H1 (cell line): ENCODE measurements at regions not wholly inside any gene's neighbourhood (a gene's known extent, or its start where the extent isn't known, plus 50 kb on each side); places are given as distances from the start of the nearest gene placed in this dataset.

Source experiments
- CTCF ChIA-PET: fragments of 300-600 bp; sonication (Branson Sonifier 250); formaldehyde crosslinking; loops from one replicate; lab custom pipeline; 2021; ENCODE audit not compliant: partially characterized antibody; lab: Charles Lee
- POLR2A ChIA-PET: fragments of 300-600 bp; sonication (Branson Sonifier 250); formaldehyde crosslinking; loops from one replicate; lab custom pipeline; 2021; ENCODE audit warnings: inconsistent platforms; ENCODE audit not compliant: partially characterized antibody; lab: Charles Lee
- DNase-seq, 2 experiments: peaks; one replicate each; pipeline versions ENCODE4 v3.0.0 to v3.0.0-alpha.2; 2010 to 2022; ENCODE audit warnings: low spot score in 2 of 2, low read depth in 1 of 2, mixed read lengths in 1 of 2
- FAIRE-seq: peaks from 2 replicates; lab custom pipeline; 2011; peaks lifted over from hg19 to GRCh38; lab: Jason Lieb, UNC
- H2AFZ ChIP-seq: 2 replicates; pipeline ENCODE4 v1.8.1; 2012; ENCODE audit warnings: low read length, inconsistent platforms
- H2AK5ac ChIP-seq: 2 replicates; pipeline ENCODE4 v1.6.1; 2013; ENCODE audit warnings: low read depth, low read length
- H2BK120ac ChIP-seq: replicated peaks from 2 replicates; pipeline ENCODE3; 2013; ENCODE audit warnings: low read depth, low read length, inconsistent platforms
- H2BK12ac ChIP-seq: 2 replicates; pipeline ENCODE4 v1.6.1; 2013; ENCODE audit warnings: low read depth, low read length
- H2BK15ac ChIP-seq: 2 replicates; pipeline ENCODE4 v1.6.1; 2013; ENCODE audit warnings: low read length
- H2BK20ac ChIP-seq: 2 replicates; pipeline ENCODE4 v1.6.1; 2013; ENCODE audit warnings: low read length
- H2BK5ac ChIP-seq: 2 replicates; pipeline ENCODE4 v1.6.1; 2013; ENCODE audit warnings: low read depth, low read length
- H3K14ac ChIP-seq: 2 replicates; pipeline ENCODE4 v1.6.1; 2013; ENCODE audit warnings: inconsistent platforms; ENCODE audit not compliant: insufficient read length
- H3K18ac ChIP-seq: 2 replicates; pipeline ENCODE4 v1.6.1; 2013; ENCODE audit warnings: low read length; ENCODE audit errors: extremely low read depth
- H3K23ac ChIP-seq: 2 replicates; pipeline ENCODE4 v1.6.1; 2013; ENCODE audit warnings: inconsistent platforms; ENCODE audit not compliant: insufficient read length
- H3K23me2 ChIP-seq: 2 replicates; pipeline ENCODE4 v1.6.1; 2013; ENCODE audit warnings: low read depth, low read length
- H3K27ac ChIP-seq: 2 replicates; pipeline ENCODE4 v1.6.1; 2011; ENCODE audit warnings: low read depth, low read length, inconsistent platforms
- H3K27me3 ChIP-seq, 4 experiments: replicated peaks in 1 of 4; 1 replicate in 1 of 4; 2 replicates in 3 of 4; pipeline versions ENCODE4 v1.6.1 to v1.8.1; 2011 to 2013; ENCODE audit warnings: low read length in 3 of 4, mild to moderate bottlenecking in 3 of 4, inconsistent platforms in 2 of 4, mixed read lengths in 2 of 4, moderate library complexity in 1 of 4; ENCODE audit not compliant: control insufficient read depth in 3 of 4, insufficient read depth in 3 of 4; ENCODE audit errors: extremely low read depth in 1 of 4
- H3K36me3 ChIP-seq, 4 experiments: 2 replicates each; pipeline versions ENCODE4 v1.6.1 to v1.8.1; 2011 to 2013; ENCODE audit warnings: mild to moderate bottlenecking in 4 of 4, low read length in 3 of 4, moderate library complexity in 2 of 4, control low read depth in 1 of 4, inconsistent platforms in 1 of 4; ENCODE audit not compliant: insufficient read depth in 4 of 4, control insufficient read depth in 2 of 4
- H3K4ac ChIP-seq: replicated peaks from 2 replicates; pipeline ENCODE3; 2013; ENCODE audit warnings: low read length, low read depth, mixed read lengths, inconsistent platforms; ENCODE audit not compliant: insufficient read length
- H3K4me1 ChIP-seq, 4 experiments: replicated peaks in 1 of 4; 1 replicate in 1 of 4; 2 replicates in 3 of 4; pipeline versions ENCODE4 v1.6.1 to v1.8.1; 2011 to 2013; ENCODE audit warnings: low read length in 3 of 4, inconsistent platforms in 2 of 4, mixed read lengths in 1 of 4; ENCODE audit not compliant: insufficient read depth in 4 of 4, control insufficient read depth in 3 of 4
- H3K4me2 ChIP-seq, 2 experiments: 2 replicates each; pipeline versions ENCODE4 v1.6.1 to v1.8.1; 2011 to 2013; ENCODE audit warnings: low read depth in 2 of 2, low read length in 2 of 2, control low read depth in 1 of 2, inconsistent platforms in 1 of 2, mild to moderate bottlenecking in 1 of 2; ENCODE audit not compliant: insufficient read depth in 1 of 2
- H3K4me3 ChIP-seq, 4 experiments: fragments of 200-600, 300-600 bp in 1 of 4; sonication (generic), shearing (Covaris generic), sonication (Bioruptor Twin) in 1 of 4; 2 replicates each; pipeline versions ENCODE4 v1.5.1 to v1.8.1; 2011 to 2016; ENCODE audit warnings: low read length in 4 of 4, low read depth in 3 of 4, control low read depth in 2 of 4, inconsistent platforms in 2 of 4, mild to moderate bottlenecking in 2 of 4, mixed read lengths in 1 of 4, moderate library complexity in 1 of 4; ENCODE audit not compliant: insufficient read depth in 2 of 4; ENCODE audit errors: extremely low read depth in 1 of 4
- H3K56ac ChIP-seq: replicated peaks from 2 replicates; pipeline ENCODE3; 2013; ENCODE audit warnings: low read depth, mild to moderate bottlenecking, mixed read lengths, low read length, inconsistent platforms; ENCODE audit not compliant: insufficient read length
- H3K79me1 ChIP-seq: 2 replicates; pipeline ENCODE4 v1.6.1; 2013; ENCODE audit warnings: low read depth, low read length, control low read depth
- H3K79me2 ChIP-seq, 2 experiments: 2 replicates each; pipeline versions ENCODE4 v1.6.1 to v1.8.1; 2012 to 2013; ENCODE audit warnings: low read length in 2 of 2, mild to moderate bottlenecking in 2 of 2, inconsistent platforms in 1 of 2; ENCODE audit not compliant: insufficient read depth in 2 of 2, control insufficient read depth in 1 of 2
- H3K9ac ChIP-seq, 4 experiments: replicated peaks in 1 of 4; 1 replicate in 1 of 4; 2 replicates in 3 of 4; pipeline versions ENCODE4 v1.6.1 to v1.8.1; 2011 to 2013; ENCODE audit warnings: low read depth in 3 of 4, low read length in 3 of 4, control low read depth in 2 of 4, mild to moderate bottlenecking in 2 of 4, moderate library complexity in 2 of 4, inconsistent platforms in 1 of 4; ENCODE audit errors: extremely low read depth in 1 of 4
- H3K9me3 ChIP-seq, 2 experiments: 2 replicates each; pipeline versions ENCODE4 v1.6.1 to v1.8.1; 2012 to 2013; ENCODE audit warnings: mild to moderate bottlenecking in 2 of 2, moderate library complexity in 2 of 2, control low read depth in 1 of 2, inconsistent platforms in 1 of 2, low read depth in 1 of 2, low read length in 1 of 2, mixed read lengths in 1 of 2; ENCODE audit not compliant: insufficient read depth in 2 of 2
- H4K20me1 ChIP-seq, 2 experiments: replicated peaks in 1 of 2; 2 replicates each; pipeline versions ENCODE3 to v1.8.1; 2011 to 2013; ENCODE audit warnings: inconsistent platforms in 2 of 2, low read length in 2 of 2, mild to moderate bottlenecking in 1 of 2; ENCODE audit not compliant: insufficient read depth in 2 of 2, control insufficient read depth in 1 of 2
- H4K5ac ChIP-seq: 2 replicates; pipeline ENCODE4 v1.6.1; 2013; ENCODE audit warnings: low read length, low read depth, mixed read lengths, inconsistent platforms; ENCODE audit not compliant: insufficient read length
- H4K8ac ChIP-seq: 2 replicates; pipeline ENCODE4 v1.8.0; 2013; ENCODE audit warnings: mild to moderate bottlenecking, moderate library complexity, low read length, inconsistent platforms; ENCODE audit not compliant: insufficient read depth; ENCODE audit errors: extremely low read depth
- H4K91ac ChIP-seq: replicated peaks from 2 replicates; pipeline ENCODE3; 2013; ENCODE audit warnings: low read length, mixed read lengths, inconsistent platforms; ENCODE audit not compliant: insufficient read length
- CBX8 ChIP-seq: fragments of 300-800, 300-1000 bp; sonication (generic); IDR thresholded peaks from 2 replicates; pipeline ENCODE4 v1.7.1; 2016; ENCODE audit warnings: low read depth, low read length, borderline replicate concordance
- CHD1 ChIP-seq: IDR thresholded peaks from 2 replicates; pipeline ENCODE4 v1.6.1; 2012; ENCODE audit warnings: low read depth, low read length, improper control_type of control experiment
- CHD2 ChIP-seq: IDR thresholded peaks from 2 replicates; pipeline ENCODE4 v1.6.1; 2012; ENCODE audit warnings: low read length, improper control_type of control experiment
- GTF2F1 ChIP-seq: IDR thresholded peaks from 2 replicates; pipeline ENCODE4 v1.6.1; 2012; ENCODE audit warnings: low read depth, low read length, improper control_type of control experiment, borderline replicate concordance
- JUND ChIP-seq: IDR thresholded peaks from 2 replicates; pipeline ENCODE4 v1.6.1; 2011; ENCODE audit warnings: mild to moderate bottlenecking, improper control_type of control experiment, low read length
- POLR2A ChIP-seq, 2 experiments: IDR thresholded peaks; 1 replicate in 1 of 2; 2 replicates in 1 of 2; pipeline ENCODE4 v1.6.1; 2011; ENCODE audit warnings: low read depth in 2 of 2, low read length in 2 of 2, mild to moderate bottlenecking in 2 of 2; ENCODE audit errors: control extremely low read depth in 1 of 2
- RFX5 ChIP-seq: IDR thresholded peaks from 2 replicates; pipeline ENCODE4 v1.6.1; 2011; ENCODE audit warnings: low read depth, low read length, improper control_type of control experiment, borderline replicate concordance
- SIN3A ChIP-seq, 2 experiments: IDR thresholded peaks in 1 of 2; conservative IDR thresholded peaks in 1 of 2; 2 replicates each; pipeline ENCODE4 v1.6.1; 2011 to 2012; ENCODE audit warnings: low read length in 2 of 2, improper control_type of control experiment in 1 of 2, low read depth in 1 of 2, mild to moderate bottlenecking in 1 of 2
- SIX5 ChIP-seq: IDR thresholded peaks from 2 replicates; pipeline ENCODE4 v1.6.1; 2011; ENCODE audit warnings: mild to moderate bottlenecking, low read depth, low read length
- TAF7 ChIP-seq: optimal IDR thresholded peaks from 2 replicates; pipeline ENCODE3; 2011; ENCODE audit warnings: low read depth, mild to moderate bottlenecking, inconsistent platforms, low read length, moderate library complexity, borderline replicate concordance
- TBP ChIP-seq: IDR thresholded peaks from 2 replicates; pipeline ENCODE4 v1.6.1; 2011; ENCODE audit warnings: low read depth, low read length, improper control_type of control experiment
- WGBS, 2 experiments: shearing (Covaris generic) in 1 of 2; methylation state at CpG; one replicate each; pipeline versions ENCODE4 v1.1.6 to v1.1.7; 2013 to 2015; ENCODE audit warnings: low lambda C conversion rate in 2 of 2, mixed read lengths in 2 of 2, inconsistent platforms in 1 of 2, low coverage in 1 of 2, missing lambda C conversion rate in 1 of 2; ENCODE audit not compliant: insufficient replicate concordance in 2 of 2, insufficient coverage in 1 of 2, insufficient read length in 1 of 2; ENCODE audit errors: extremely low coverage in 1 of 2, missing lambda C conversion rate in 1 of 2; 5-methylcytosine and 5-hydroxymethylcytosine counted together

- TF ChIP-seq POLR2A (IDR thresholded peaks at IDR 0.05; ENCODE audit: control extremely low read depth in 1 of 2, low read depth in 2 of 2, low read length in 2 of 2) = no peak
- TF ChIP-seq SIX5 = no peak
These were observed 275.1 kb upstream of the PTGER4 start (continued) for GRCh38 chr5:40404613-40405012.

DNA sequence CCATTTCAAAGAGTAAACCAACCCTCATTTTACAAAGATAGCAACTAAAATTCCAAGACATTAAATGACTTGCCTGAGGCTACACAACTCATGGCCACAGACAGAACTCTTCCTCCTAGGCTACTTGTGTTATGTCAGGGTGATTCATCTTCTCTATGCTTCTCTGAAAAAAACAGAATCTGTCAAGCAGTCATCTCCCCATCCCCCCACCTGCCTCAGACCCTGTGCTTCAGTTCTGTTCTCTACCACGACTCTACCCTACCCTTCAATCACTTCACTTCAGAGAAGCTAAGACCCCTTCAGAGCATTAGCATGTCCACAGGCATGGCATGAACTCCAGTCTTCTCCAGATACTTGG, 277.7 kb upstream of the PTGER4 start:
- Histone ChIP-seq H3K4me1 (no peaks in the 10 kb centered on the region), H2BK15ac (no peak overlapping the region), H4K8ac (no peak overlapping the region), H2BK5ac (no peak overlapping the region), H3K27me3 (no peaks in the 10 kb centered on the region), H3K23me2 (no peaks in the 10 kb centered on the region), H2AFZ (no peak overlapping the region), H3K14ac (no peak overlapping the region), H3K56ac (no peak overlapping the region), H4K91ac (no peak overlapping the region), H3K36me3 (no peaks in the 10 kb centered on the region), H2BK12ac (no peak overlapping the region), H3K79me1 (no peaks in the 10 kb centered on the region), H3K79me2 (no peaks in the 10 kb centered on the region), H3K23ac (no peak overlapping the region), H4K5ac (no peak overlapping the region), H2BK120ac (no peak overlapping the region), H3K9me3 (no peaks in the 10 kb centered on the region), H2AK5ac (no peak overlapping the region), H3K27ac (no peak overlapping the region), H3K18ac (no peak overlapping the region), H3K4ac (no peak overlapping the region), H3K4me2 (no peak overlapping the region), H3K4me3 (no peak overlapping the region), H2BK20ac (no peak overlapping the region), H3K9ac (no peak overlapping the region), H4K20me1 (no peaks in the 10 kb centered on the region)
- DNase-seq (no peak), FAIRE-seq (no peak)
- CTCF ChIA-PET = no interaction called here
- POLR2A ChIA-PET = no interaction called here
- 84% methylated on average over 1 of the region's 1 CpG; no CpG with 5 or more reads in 1 of the 2 experiments for WGBS, 2 experiments
- no peak for TF ChIP-seq TBP
- TF ChIP-seq SIN3A (conservative IDR thresholded peaks at IDR 0.05 in 1 of 2, IDR thresholded peaks at IDR 0.05 in 1 of 2; ENCODE audit: low read depth in 1 of 2, low read length in 2 of 2) = no peak
- TF ChIP-seq RFX5 = no peak
- no peak for TF ChIP-seq CBX8
- TF ChIP-seq TAF7 = no peak
- TF ChIP-seq GTF2F1 = no peak
- no peak for TF ChIP-seq JUND
- TF ChIP-seq CHD1 = no peak
- TF ChIP-seq CHD2 = no peak
